Gastroesophageal sphincter (tissue), 3 donors: ENCODE measurements at regions not wholly inside any gene's neighbourhood (a gene's known extent, or its start where the extent isn't known, plus 50 kb on each side); places are given as distances from the start of the nearest gene placed in this dataset.

Source experiments
- CTCF ChIP-seq, 4 experiments: fragments of 200-600 bp in 2 of 4; fragments of 450-650 bp in 2 of 4; sonication (generic) in 1 of 4; IDR thresholded peaks; one replicate each; pipeline ENCODE4 v1.5.1; 2017 to 2019; ENCODE audit warnings: antibody characterized with exemption in 4 of 4, mild to moderate bottlenecking in 2 of 4, moderate library complexity in 2 of 4
- POLR2A ChIP-seq, 2 donors: fragments of 450-650 bp; IDR thresholded peaks; one replicate each; pipeline ENCODE4 v1.6.1; 2017; ENCODE audit warnings: antibody characterized with exemption in 2 of 2, mild to moderate bottlenecking in 2 of 2, moderate library complexity in 1 of 2
- POLR2AphosphoS5 ChIP-seq: sonication (generic); formaldehyde crosslinking; IDR thresholded peaks from one replicate; pipeline ENCODE4 v1.6.1; 2017; ENCODE audit warnings: antibody characterized with exemption

GRCh38 chr10:10576937-10577336 lies 440.7 kb upstream of the CELF2 start:
- TF ChIP-seq POLR2A (IDR thresholded peaks at IDR 0.05) (no peak), CTCF (IDR thresholded peaks at IDR 0.05) (no peak), POLR2AphosphoS5 (no peak)
